ENCODE measurements at regions not wholly inside any gene's neighbourhood (a gene's known extent, or its start where the extent isn't known, plus 50 kb on each side); places are given as distances from the start of the nearest gene placed in this dataset.
"Not testable (repeated sequence)": the region's sequence is repeated elsewhere in the genome, so short reads cannot be mapped to it uniquely, and the experiment has no call there.

GRCh38 chr7:97439637-97440214 lies 292.2 kb upstream of the TAC1 start:
- Histone ChIP-seq H3K27me3 (ENCODE audit: insufficient read depth in 3 of 3, low read length in 2 of 3) (no peaks in the 10 kb centered on the region), H3K4me1 (no peaks in the 10 kb centered on the region), H3K4me3 (no peak overlapping the region), H3K36me3 (ENCODE audit: insufficient read depth in 1 of 2, low read depth in 1 of 2) (no peaks in the 10 kb centered on the region), H3K27ac (no peak overlapping the region), H3K9me3 (peaks cover 15% of the 10 kb centered on the region)
- 85 to 90% (median 88%) methylated on average over 5 of the region's 5 CpGs for WGBS, 3 donors
- intact Hi-C loops (cut with DNase I), result no loop called here
- TF ChIP-seq CTCF (IDR thresholded peaks at IDR 0.05), result no peak
- ATAC-seq (no peak), DNase-seq (no peak)

GRCh38 chr7:97446361-97446760 lies 285.5 kb upstream of the TAC1 start:
- WGBS, 3 donors, result 10 to 16% (median 13%) methylated on average over 5 of the region's 5 CpGs
- no peak for ATAC-seq
- H3K27ac ChIP-seq, result no peak overlapping the region
- H3K4me3 ChIP-seq, result no peak overlapping the region
- no peaks in the 10 kb centered on the region for H3K4me1 ChIP-seq
- peaks cover 4% of the 10 kb centered on the region for H3K9me3 ChIP-seq
- no peaks in the 10 kb centered on the region for H3K36me3 ChIP-seq (ENCODE audit: insufficient read depth in 1 of 2, low read depth in 1 of 2)
- no peak for TF ChIP-seq CTCF (IDR thresholded peaks at IDR 0.05)
- H3K27me3 ChIP-seq (ENCODE audit: insufficient read depth in 3 of 3, low read length in 2 of 3), result no peaks in the 10 kb centered on the region
- intact Hi-C loops (cut with DNase I), result no loop called here
- no peak for DNase-seq

GRCh38 chr7:97449448-97449847 lies 282.4 kb upstream of the TAC1 start:
- DNase-seq; H3K36me3 ChIP-seq (ENCODE audit: insufficient read depth in 1 of 2, low read depth in 1 of 2); H3K9me3 ChIP-seq; H3K27me3 ChIP-seq (ENCODE audit: insufficient read depth in 3 of 3, low read length in 2 of 3); ATAC-seq; H3K4me1 ChIP-seq; intact Hi-C loops (cut with DNase I); H3K4me3 ChIP-seq; H3K27ac ChIP-seq: not testable (repeated sequence)
- WGBS, 3 donors, result 87 to 94% (median 90%) methylated on average over 3 of the region's 3 CpGs

- ATAC-seq (no peak), DNase-seq (no peak)
- H3K4me3 ChIP-seq, result no peak overlapping the region
- intact Hi-C loops (cut with DNase I), result no loop called here
- no peaks in the 10 kb centered on the region for H3K4me1 ChIP-seq
- H3K27me3 ChIP-seq (ENCODE audit: insufficient read depth in 3 of 3, low read length in 2 of 3), result no peaks in the 10 kb centered on the region
- 47 to 67% (median 50%) methylated on average over 1 of the region's 1 CpG for WGBS, 3 donors
- no peaks in the 10 kb centered on the region for H3K9me3 ChIP-seq
- H3K27ac ChIP-seq, result no peak overlapping the region
- TF ChIP-seq CTCF (IDR thresholded peaks at IDR 0.05), result no peak
- H3K36me3 ChIP-seq (ENCODE audit: insufficient read depth in 1 of 2, low read depth in 1 of 2), result no peaks in the 10 kb centered on the region
Measured at GRCh38 chr7:97450516-97450915, 281.4 kb upstream of the TAC1 start.

GRCh38 chr7:97454636-97455035 lies 277.2 kb upstream of the TAC1 start:
- TF ChIP-seq CTCF (IDR thresholded peaks at IDR 0.05), result no peak
- Histone ChIP-seq H3K4me3 (no peak overlapping the region), H3K27me3 (ENCODE audit: insufficient read depth in 3 of 3, low read length in 2 of 3) (no peaks in the 10 kb centered on the region), H3K36me3 (ENCODE audit: insufficient read depth in 1 of 2, low read depth in 1 of 2) (no peaks in the 10 kb centered on the region), H3K9me3 (no peaks in the 10 kb centered on the region), H3K27ac (no peak overlapping the region), H3K4me1 (no peaks in the 10 kb centered on the region)
- intact Hi-C loops (cut with DNase I), result no loop called here
- DNase-seq, result no peak
- no peak for ATAC-seq
- WGBS, 3 donors, result 73 to 78% (median 75%) methylated on average over 1 of the region's 1 CpG

Data from psoas muscle (tissue), 7 donors.